RWPE2 (cell line): ENCODE measurements at regions not wholly inside any gene's neighbourhood (a gene's known extent, or its start where the extent isn't known, plus 50 kb on each side); places are given as distances from the start of the nearest gene placed in this dataset.

Experiments
- ATAC-seq: fragments of 200-7000 bp; cut with Tn5 transposase; 3 replicates; pipeline ENCODE4 v1.9.1; 2021; ENCODE audit warnings: low read depth
- DNase-seq: peaks from one replicate; pipeline ENCODE4 v3.0.0-alpha.2; 2020; ENCODE audit warnings: low spot score
- H3K27ac ChIP-seq: fragments of 450-650 bp; 2 replicates; pipeline ENCODE4 v1.5.1; 2017; ENCODE audit warnings: mild to moderate bottlenecking; ENCODE audit not compliant: poor library complexity, severe bottlenecking
- H3K27me3 ChIP-seq: fragments of 250-450 bp; sonication (Bioruptor Pico); 2 replicates; pipeline ENCODE4 v1.5.1; 2021; ENCODE audit warnings: mild to moderate bottlenecking, moderate library complexity; ENCODE audit not compliant: insufficient read depth, poor library complexity, severe bottlenecking
- H3K36me3 ChIP-seq: fragments of 250-450 bp; sonication (Bioruptor Pico); 2 replicates; pipeline ENCODE4 v1.5.1; 2020; ENCODE audit warnings: low read depth, mild to moderate bottlenecking, moderate library complexity
- H3K4me1 ChIP-seq: fragments of 250-450 bp; sonication (Bioruptor Pico); 2 replicates; pipeline ENCODE4 v1.5.1; 2021; ENCODE audit warnings: mild to moderate bottlenecking, moderate library complexity; ENCODE audit not compliant: insufficient read depth, poor library complexity, severe bottlenecking
- H3K4me3 ChIP-seq: fragments of 250-450 bp; sonication (Bioruptor Pico); 2 replicates; pipeline ENCODE4 v1.5.1; 2021; ENCODE audit warnings: mild to moderate bottlenecking, moderate library complexity; ENCODE audit not compliant: severe bottlenecking
- H3K9me3 ChIP-seq: fragments of 250-450 bp; sonication (Bioruptor Pico); 2 replicates; pipeline ENCODE4 v1.5.1; 2021; ENCODE audit warnings: mild to moderate bottlenecking, moderate library complexity; ENCODE audit not compliant: severe bottlenecking
- CTCF ChIP-seq: fragments of 450-650 bp; IDR thresholded peaks from one replicate; pipeline ENCODE4 v1.5.1; 2017; ENCODE audit warnings: mild to moderate bottlenecking, moderate library complexity; ENCODE audit not compliant: poor library complexity, severe bottlenecking

GRCh38 chr7:67791918-67792317, 795.3 kb downstream of the TYW1 start:
- Histone ChIP-seq H3K4me3 (no peak overlapping the region), H3K9me3 (no peaks in the 10 kb centered on the region), H3K27ac (no peak overlapping the region), H3K36me3 (no peaks in the 10 kb centered on the region), H3K27me3 (no peaks in the 10 kb centered on the region), H3K4me1 (no peaks in the 10 kb centered on the region)
- ATAC-seq (no peak), DNase-seq (no peak)
- TF ChIP-seq CTCF, result no peak

- TF ChIP-seq CTCF, result no peak
- Histone ChIP-seq H3K27ac (no peak overlapping the region), H3K4me3 (no peak overlapping the region), H3K9me3 (no peaks in the 10 kb centered on the region), H3K36me3 (no peaks in the 10 kb centered on the region), H3K27me3 (no peaks in the 10 kb centered on the region), H3K4me1 (no peaks in the 10 kb centered on the region)
- ATAC-seq (no peak), DNase-seq (no peak)
These were observed 797.9 kb downstream of the TYW1 start for GRCh38 chr7:67794544-67794943.

GRCh38 chr7:67803789-67804188, 807.2 kb downstream of the TYW1 start:
- Histone ChIP-seq H3K27me3 (no peaks in the 10 kb centered on the region), H3K4me1 (no peaks in the 10 kb centered on the region), H3K36me3 (no peaks in the 10 kb centered on the region), H3K9me3 (peaks cover 4% of the 10 kb centered on the region), H3K4me3 (no peak overlapping the region), H3K27ac (no peak overlapping the region)
- ATAC-seq (no peak), DNase-seq (no peak)
- no peak for TF ChIP-seq CTCF

GRCh38 chr7:67805921-67806471, 809.4 kb downstream of the TYW1 start:
- peaks cover 4% of the 10 kb centered on the region for H3K9me3 ChIP-seq
- TF ChIP-seq CTCF, result no peak
- H3K27ac ChIP-seq, result no peak overlapping the region
- no peak for ATAC-seq
- no peak for DNase-seq
- no peaks in the 10 kb centered on the region for H3K36me3 ChIP-seq
- H3K27me3 ChIP-seq, result no peaks in the 10 kb centered on the region
- H3K4me1 ChIP-seq, result no peaks in the 10 kb centered on the region
- H3K4me3 ChIP-seq, result no peak overlapping the region

GRCh38 chr7:67807826-67808225, 811.2 kb downstream of the TYW1 start:
- no peaks in the 10 kb centered on the region for H3K4me1 ChIP-seq
- no peaks in the 10 kb centered on the region for H3K36me3 ChIP-seq
- ATAC-seq, result no peak
- no peak for DNase-seq
- H3K9me3 ChIP-seq, result no peaks in the 10 kb centered on the region
- no peaks in the 10 kb centered on the region for H3K27me3 ChIP-seq
- TF ChIP-seq CTCF, result no peak
- no peak overlapping the region for H3K27ac ChIP-seq
- H3K4me3 ChIP-seq, result no peak overlapping the region
